ENCODE measurements at regions not wholly inside any gene's neighbourhood (a gene's known extent, or its start where the extent isn't known, plus 50 kb on each side); places are given as distances from the start of the nearest gene placed in this dataset.
"Not testable (repeated sequence)": the region's sequence is repeated elsewhere in the genome, so short reads cannot be mapped to it uniquely, and the experiment has no call there.

GRCh38 chr1:90817399-90817798 lies 100.3 kb upstream of the BARHL2 start:
- H3K27ac Mint-ChIP-seq, result no peak overlapping the region
- H3K9me3 Mint-ChIP-seq (ENCODE audit: low read depth), result no peaks in the 10 kb centered on the region
- no peak overlapping the region for H3K4me3 Mint-ChIP-seq (ENCODE audit: low read depth)
- TF ChIP-seq CTCF (IDR thresholded peaks at IDR 0.05; ENCODE audit: unreplicated experiment), result no peak
- no peaks in the 10 kb centered on the region for H3K36me3 Mint-ChIP-seq (ENCODE audit: insufficient read depth)
- H3K27me3 Mint-ChIP-seq, result peaks cover 4% of the 10 kb centered on the region
- DNase-seq (ENCODE audit: low spot score, unreplicated experiment), result no peak
- H3K4me1 Mint-ChIP-seq (ENCODE audit: low read depth), result peaks cover 4% of the 10 kb centered on the region

GRCh38 chr1:90812237-90812636 lies 95.1 kb upstream of the BARHL2 start:
- not testable (repeated sequence) for H3K4me1 Mint-ChIP-seq (ENCODE audit: low read depth); H3K27ac Mint-ChIP-seq; H3K36me3 Mint-ChIP-seq (ENCODE audit: insufficient read depth); H3K27me3 Mint-ChIP-seq; H3K4me3 Mint-ChIP-seq (ENCODE audit: low read depth); H3K9me3 Mint-ChIP-seq (ENCODE audit: low read depth); DNase-seq (ENCODE audit: low spot score, unreplicated experiment)

- DNase-seq (ENCODE audit: low spot score, unreplicated experiment); H3K9me3 Mint-ChIP-seq (ENCODE audit: low read depth); H3K36me3 Mint-ChIP-seq (ENCODE audit: insufficient read depth); H3K4me1 Mint-ChIP-seq (ENCODE audit: low read depth); H3K4me3 Mint-ChIP-seq (ENCODE audit: low read depth); H3K27me3 Mint-ChIP-seq; H3K27ac Mint-ChIP-seq: not testable (repeated sequence)
These were observed 94.4 kb upstream of the BARHL2 start for GRCh38 chr1:90811444-90811950.

GRCh38 chr1:90810681-90811080 lies 93.6 kb upstream of the BARHL2 start:
- no peaks in the 10 kb centered on the region for H3K4me1 Mint-ChIP-seq (ENCODE audit: low read depth)
- no peaks in the 10 kb centered on the region for H3K9me3 Mint-ChIP-seq (ENCODE audit: low read depth)
- no peak for TF ChIP-seq CTCF (IDR thresholded peaks at IDR 0.05; ENCODE audit: unreplicated experiment)
- H3K27ac Mint-ChIP-seq, result no peak overlapping the region
- H3K27me3 Mint-ChIP-seq, result no peaks in the 10 kb centered on the region
- no peak for DNase-seq (ENCODE audit: low spot score, unreplicated experiment)
- H3K36me3 Mint-ChIP-seq (ENCODE audit: insufficient read depth), result no peaks in the 10 kb centered on the region
- no peak overlapping the region for H3K4me3 Mint-ChIP-seq (ENCODE audit: low read depth)

- no peak overlapping the region for H3K27ac Mint-ChIP-seq
- DNase-seq (ENCODE audit: low spot score, unreplicated experiment), result no peak
- TF ChIP-seq CTCF (IDR thresholded peaks at IDR 0.05; ENCODE audit: unreplicated experiment), result no peak
- H3K9me3 Mint-ChIP-seq (ENCODE audit: low read depth), result peaks cover 5% of the 10 kb centered on the region
- no peaks in the 10 kb centered on the region for H3K36me3 Mint-ChIP-seq (ENCODE audit: insufficient read depth)
- H3K4me1 Mint-ChIP-seq (ENCODE audit: low read depth), result no peaks in the 10 kb centered on the region
- H3K4me3 Mint-ChIP-seq (ENCODE audit: low read depth), result no peak overlapping the region
- no peaks in the 10 kb centered on the region for H3K27me3 Mint-ChIP-seq
These were observed 92.9 kb upstream of the BARHL2 start for GRCh38 chr1:90809996-90810395.

- H3K4me3 Mint-ChIP-seq (ENCODE audit: low read depth), result no peak overlapping the region
- H3K9me3 Mint-ChIP-seq (ENCODE audit: low read depth), result peaks cover 9% of the 10 kb centered on the region
- TF ChIP-seq CTCF (IDR thresholded peaks at IDR 0.05; ENCODE audit: unreplicated experiment), result no peak
- no peak for DNase-seq (ENCODE audit: low spot score, unreplicated experiment)
- H3K36me3 Mint-ChIP-seq (ENCODE audit: insufficient read depth), result no peaks in the 10 kb centered on the region
- H3K4me1 Mint-ChIP-seq (ENCODE audit: low read depth), result no peaks in the 10 kb centered on the region
- no peaks in the 10 kb centered on the region for H3K27me3 Mint-ChIP-seq
- H3K27ac Mint-ChIP-seq, result no peak overlapping the region
These were observed 92.0 kb upstream of the BARHL2 start for GRCh38 chr1:90809093-90809492.

Data from progenitor cell of endocrine pancreas (in vitro differentiated cells).